ENCODE measurements at regions not wholly inside any gene's neighbourhood (a gene's known extent, or its start where the extent isn't known, plus 50 kb on each side); places are given as distances from the start of the nearest gene placed in this dataset.

DNA sequence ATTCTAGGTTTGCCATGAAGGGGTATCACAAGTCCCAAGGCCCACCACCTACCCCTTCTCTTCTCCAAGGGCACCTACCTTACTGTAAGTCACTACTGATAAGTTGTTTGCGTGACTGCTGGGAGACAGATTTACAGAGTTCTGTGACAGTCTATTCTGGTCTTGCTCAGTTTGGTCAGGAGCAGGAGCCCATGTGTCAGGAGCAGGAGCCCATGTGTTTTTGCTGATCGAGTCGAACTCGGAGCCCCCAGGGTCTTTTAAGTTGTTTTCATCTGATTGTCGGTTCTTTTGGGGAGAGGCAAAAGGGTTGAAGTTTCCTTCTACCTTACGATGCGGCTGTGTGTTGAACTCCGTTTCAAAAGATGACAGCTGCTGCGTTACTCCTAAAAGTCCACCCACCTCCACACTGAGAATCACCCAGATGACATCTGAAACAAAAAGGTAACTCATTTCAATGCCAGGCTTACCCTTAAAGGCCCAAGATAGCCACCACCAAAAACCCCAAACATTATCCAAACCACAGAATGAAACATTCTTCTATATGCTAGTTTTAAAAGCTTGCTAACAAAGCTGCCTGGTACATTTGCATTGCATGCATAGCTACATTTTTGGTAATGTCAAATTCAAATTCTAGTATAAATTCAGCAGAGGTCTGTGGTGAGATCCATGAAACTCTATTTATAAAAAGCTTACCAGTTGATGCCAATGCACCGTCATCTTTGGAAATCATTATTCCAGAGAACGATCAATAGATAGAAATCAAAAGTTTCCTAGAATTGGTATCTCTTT lies 50.5 kb upstream of the SPDEF start:
- H3K9me3 ChIP-seq, result no peaks in the 10 kb centered on the region
- peaks cover 7 to 20% (median 18%) of the 10 kb centered on the region in 3 donors for H3K36me3 ChIP-seq
- intact Hi-C loops (cut with DNase I; ENCODE audit: low total_unique reads), result loop anchor here (5.0 kb wide), 1 partner anchor 74 kb away; no protein-coding TSS in a partner anchor
- H3K4me3 ChIP-seq, result no peak overlapping the region
- peaks cover 0 to 26% (median 9%) of the 10 kb centered on the region in 4 donors for H3K4me1 ChIP-seq
- TF ChIP-seq, protein P1, sequence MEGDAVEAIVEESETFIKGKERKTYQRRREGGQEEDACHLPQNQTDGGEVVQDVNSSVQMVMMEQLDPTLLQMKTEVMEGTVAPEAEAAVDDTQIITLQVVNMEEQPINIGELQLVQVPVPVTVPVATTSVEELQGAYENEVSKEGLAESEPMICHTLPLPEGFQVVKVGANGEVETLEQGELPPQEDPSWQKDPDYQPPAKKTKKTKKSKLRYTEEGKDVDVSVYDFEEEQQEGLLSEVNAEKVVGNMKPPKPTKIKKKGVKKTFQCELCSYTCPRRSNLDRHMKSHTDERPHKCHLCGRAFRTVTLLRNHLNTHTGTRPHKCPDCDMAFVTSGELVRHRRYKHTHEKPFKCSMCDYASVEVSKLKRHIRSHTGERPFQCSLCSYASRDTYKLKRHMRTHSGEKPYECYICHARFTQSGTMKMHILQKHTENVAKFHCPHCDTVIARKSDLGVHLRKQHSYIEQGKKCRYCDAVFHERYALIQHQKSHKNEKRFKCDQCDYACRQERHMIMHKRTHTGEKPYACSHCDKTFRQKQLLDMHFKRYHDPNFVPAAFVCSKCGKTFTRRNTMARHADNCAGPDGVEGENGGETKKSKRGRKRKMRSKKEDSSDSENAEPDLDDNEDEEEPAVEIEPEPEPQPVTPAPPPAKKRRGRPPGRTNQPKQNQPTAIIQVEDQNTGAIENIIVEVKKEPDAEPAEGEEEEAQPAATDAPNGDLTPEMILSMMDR (IDR thresholded peaks at IDR 0.05), result no peak
- no peak for DNase-seq
- H3K27me3 ChIP-seq, result no peaks in the 10 kb centered on the region
- no peak overlapping the region for H3K27ac ChIP-seq

Data from tibial artery (tissue), 4 donors.